Renal cortex interstitium (tissue), 11 donors: ENCODE measurements at regions not wholly inside any gene's neighbourhood (a gene's known extent, or its start where the extent isn't known, plus 50 kb on each side); places are given as distances from the start of the nearest gene placed in this dataset.
A peak's percentile ranks its signal among the peaks of the same experiment; 100 is the strongest.

ENCODE experiments used
- DNase-seq, 11 donors: peaks; one replicate each; pipeline ENCODE4 v3.0.0-alpha.2; 2013; ENCODE audit warnings: low read depth in 9 of 11, low spot score in 4 of 11; ENCODE audit errors: extremely low read depth in 1 of 11

DNA sequence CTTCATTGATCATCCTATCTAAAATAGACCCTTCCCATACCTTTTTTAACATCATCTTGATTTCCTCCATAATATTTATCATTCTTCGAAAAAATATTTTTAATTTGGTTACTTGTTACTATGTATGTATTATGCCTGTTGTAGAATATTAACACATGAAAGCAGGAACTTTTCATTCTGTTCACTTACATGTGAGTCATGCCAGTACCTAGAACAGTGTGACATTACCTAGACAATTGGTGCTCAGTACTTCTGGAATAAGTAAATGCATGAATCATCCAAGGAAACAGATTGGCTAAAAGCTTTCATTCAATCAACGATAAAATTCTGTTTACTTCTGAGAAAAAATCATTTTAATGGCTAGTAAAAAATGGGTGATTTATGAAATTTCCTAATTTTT is 76.4 kb downstream of the CXXC4 start:
- no peak for DNase-seq

DNA sequence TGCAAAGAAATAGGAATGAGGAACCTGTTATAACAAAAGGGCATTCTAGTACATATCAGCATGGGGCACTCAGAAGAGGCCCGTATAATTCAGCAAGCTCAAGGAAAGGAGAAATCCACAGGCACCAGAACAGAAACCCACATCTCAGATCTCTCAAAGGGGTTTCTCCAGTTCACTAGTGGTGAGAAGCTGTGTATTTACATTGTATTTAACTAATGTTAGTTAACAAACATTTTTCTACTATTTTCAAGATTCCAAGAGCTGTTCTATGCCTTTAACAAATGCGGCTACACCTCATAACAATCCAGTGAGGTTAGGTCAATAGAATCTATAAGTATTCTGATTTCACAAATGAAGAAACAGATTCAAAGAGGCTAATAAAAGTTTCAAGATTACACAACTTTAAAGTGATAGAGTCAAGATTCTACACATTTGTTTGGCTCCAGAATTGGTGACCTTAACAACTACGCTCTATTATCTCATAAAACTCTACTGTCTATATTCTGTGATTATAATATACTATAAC is 77.3 kb downstream of the CXXC4 start:
- DNase-seq: no peak

- DNase-seq: no peak
Observed at GRCh38 chr4:104416725-104417356, 77.9 kb downstream of the CXXC4 start.

GRCh38 chr4:104413487-104413886 is 81.2 kb downstream of the CXXC4 start:
- DNase-seq: no peak

DNA sequence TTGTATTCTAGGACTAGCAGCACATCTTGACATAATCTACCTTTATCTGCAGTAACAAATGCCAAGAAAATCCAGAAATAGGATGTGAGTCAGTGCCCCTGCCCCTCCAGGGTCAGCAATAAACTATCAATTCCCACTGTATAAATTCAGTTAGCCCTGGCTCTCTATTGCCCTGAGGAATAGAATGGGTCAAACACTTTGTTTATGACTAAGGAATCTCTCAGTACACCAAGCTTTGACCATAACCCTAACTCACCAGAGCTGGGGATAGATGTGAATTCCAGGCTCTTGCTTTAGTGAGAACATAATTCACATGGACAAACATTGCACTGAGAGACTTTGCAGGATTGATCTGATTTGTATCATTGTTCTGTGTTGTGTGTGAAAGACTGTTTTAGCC is 82.3 kb downstream of the CXXC4 start:
- DNase-seq: no peak

- no peak for DNase-seq
Observed at GRCh38 chr4:104411502-104411901, 83.2 kb downstream of the CXXC4 start.

GRCh38 chr4:104408878-104409277 is 85.8 kb downstream of the CXXC4 start:
- DNase-seq: no peak

GRCh38 chr4:104404361-104404760 is 90.3 kb downstream of the CXXC4 start:
- no peak for DNase-seq

DNA sequence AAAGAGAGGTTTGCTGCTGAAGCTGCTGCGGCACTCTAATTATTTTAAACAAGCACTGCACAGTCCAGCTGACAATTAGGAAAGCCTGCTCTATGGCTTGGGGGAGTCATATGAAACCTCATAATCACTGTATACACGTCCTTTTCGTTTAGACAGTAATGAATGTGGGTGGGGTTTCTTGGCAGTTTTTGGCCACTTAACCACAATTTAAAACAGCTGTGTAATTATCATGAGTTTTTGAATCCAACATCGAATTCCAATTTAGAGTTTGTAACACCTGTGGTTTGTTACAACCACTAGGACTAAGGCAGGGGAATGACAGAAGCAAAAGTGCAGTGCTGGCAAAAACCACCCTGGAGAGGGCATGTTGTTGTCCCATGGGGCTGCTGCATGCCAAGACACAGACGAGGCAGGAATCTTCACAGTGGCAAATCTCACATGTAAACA is 99.5 kb downstream of the CXXC4 start:
- DNase-seq: no peak

GRCh38 chr4:104394406-104395167 is 100.1 kb downstream of the CXXC4 start:
- peak in 1 of 11 donors; percentile 0 for DNase-seq

- no peak for DNase-seq
Observed at GRCh38 chr4:104393655-104394324, 100.9 kb downstream of the CXXC4 start.

GRCh38 chr4:104385713-104386112 is 109.0 kb downstream of the CXXC4 start:
- no peak for DNase-seq

GRCh38 chr4:104382961-104383360 is 111.7 kb downstream of the CXXC4 start:
- no peak for DNase-seq

DNA sequence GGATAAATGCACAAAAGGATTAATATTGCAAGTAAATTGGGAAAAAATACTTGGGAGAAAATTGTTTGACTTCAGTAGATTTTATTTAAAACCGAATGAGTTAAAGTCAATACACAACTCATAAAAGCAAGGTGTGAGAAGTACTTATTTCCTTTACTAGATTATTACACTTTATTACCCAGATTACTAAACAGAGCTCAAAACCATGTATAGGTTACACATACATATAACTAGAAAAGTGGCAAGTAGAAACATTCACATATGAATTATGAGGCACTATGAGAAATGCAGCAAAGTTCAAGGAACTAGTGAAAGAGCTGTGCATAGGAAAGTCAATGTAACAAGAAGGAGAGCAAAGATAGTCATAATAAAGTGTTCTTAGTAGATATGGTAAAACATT is 113.0 kb downstream of the CXXC4 start:
- no peak for DNase-seq

- no peak for DNase-seq
Observed at GRCh38 chr4:104365618-104366017, 129.1 kb downstream of the CXXC4 start.

DNA sequence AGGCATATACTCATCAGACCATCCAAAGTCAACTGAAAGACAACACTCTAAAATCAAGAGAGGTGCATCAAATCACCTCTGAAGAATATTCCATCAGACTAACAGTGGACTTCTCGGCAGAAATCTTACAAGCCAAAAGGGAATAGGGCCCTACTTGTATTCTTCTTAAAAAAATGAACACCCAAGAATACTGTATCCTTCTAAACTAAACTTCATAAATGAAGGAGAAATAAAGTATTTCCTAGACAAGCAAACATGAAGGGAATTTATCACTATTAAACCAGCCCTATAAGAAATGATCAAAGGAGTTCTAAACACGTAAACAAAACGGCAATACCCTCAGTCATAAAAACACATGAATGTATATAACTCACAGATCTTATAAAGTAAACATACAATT is 141.2 kb downstream of the CXXC4 start:
- DNase-seq: no peak

GRCh38 chr4:104352211-104352610 is 142.5 kb downstream of the CXXC4 start:
- DNase-seq: no peak

GRCh38 chr4:104351706-104352105 is 143.0 kb downstream of the CXXC4 start:
- DNase-seq: no peak

DNA sequence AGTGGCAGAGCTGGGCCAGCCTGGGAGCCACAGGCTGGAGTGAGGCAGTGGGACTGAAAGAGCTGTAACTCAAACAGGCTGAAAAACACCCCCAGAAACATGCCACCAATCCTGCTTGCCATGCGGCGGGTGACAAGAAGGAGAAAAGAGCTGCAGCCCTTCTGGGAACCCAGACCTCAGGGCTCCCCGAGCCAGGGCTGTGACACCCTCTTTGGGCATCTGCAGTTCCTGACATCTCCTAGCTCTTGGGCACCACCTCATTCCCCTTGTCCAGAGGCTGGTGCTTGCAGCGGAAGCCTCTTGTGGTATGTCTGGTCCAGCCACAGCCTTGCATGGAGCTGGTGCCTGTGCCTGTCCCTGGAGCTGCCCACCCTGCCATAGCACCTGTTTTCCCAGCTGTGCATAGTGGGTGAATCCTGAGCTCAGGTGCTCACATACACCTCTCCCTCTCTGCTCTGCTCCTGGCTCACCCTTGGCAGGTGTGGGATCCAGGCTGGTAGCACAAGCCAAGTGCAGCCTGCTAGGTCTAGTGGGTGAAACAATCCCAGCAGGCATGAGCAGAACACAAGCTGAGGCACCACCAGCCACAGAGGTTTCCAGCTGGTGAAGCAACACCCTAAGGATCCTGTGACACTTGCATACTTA is 149.0 kb downstream of the CXXC4 start:
- no peak for DNase-seq
